Hepatocyte (in vitro differentiated cells): ENCODE measurements at regions not wholly inside any gene's neighbourhood (a gene's known extent, or its start where the extent isn't known, plus 50 kb on each side); places are given as distances from the start of the nearest gene placed in this dataset.

Experiments
- DNase-seq: peaks from one replicate; pipeline ENCODE4 v3.0.0-alpha.2; 2016; ENCODE audit warnings: low spot score
- H2AFZ ChIP-seq: fragments of 200-600 bp; sonication (generic); 2 replicates; pipeline ENCODE4 v1.6.0; 2016; ENCODE audit warnings: antibody characterized with exemption, mild to moderate bottlenecking
- H3K27ac ChIP-seq: fragments of 200-600 bp; sonication (generic); 2 replicates; pipeline ENCODE4 v1.5.1; 2016; ENCODE audit warnings: mild to moderate bottlenecking
- H3K27me3 ChIP-seq: fragments of 200-600 bp; sonication (generic); 2 replicates; pipeline ENCODE4 v1.6.1; 2016
- H3K36me3 ChIP-seq: fragments of 200-600 bp; sonication (generic); replicated peaks from 2 replicates; pipeline ENCODE4 v1.5.1; 2016; ENCODE audit warnings: low read depth; ENCODE audit not compliant: insufficient read depth
- H3K4me1 ChIP-seq: fragments of 200-600 bp; sonication (generic); 2 replicates; pipeline ENCODE4 v1.5.1; 2016; ENCODE audit warnings: mild to moderate bottlenecking, moderate library complexity; ENCODE audit not compliant: insufficient read depth
- H3K4me2 ChIP-seq: fragments of 200-600 bp; sonication (generic); 2 replicates; pipeline ENCODE4 v1.6.0; 2016
- H3K4me3 ChIP-seq: fragments of 200-600 bp; sonication (generic); 2 replicates; pipeline ENCODE4 v1.5.1; 2016; ENCODE audit warnings: mild to moderate bottlenecking
- H3K79me2 ChIP-seq: fragments of 200-600 bp; sonication (generic); 2 replicates; pipeline ENCODE4 v1.6.0; 2017; ENCODE audit warnings: mild to moderate bottlenecking
- H3K9me2 ChIP-seq: fragments of 200-600 bp; sonication (generic); replicated peaks from 2 replicates; pipeline ENCODE4 v1.6.0; 2017; ENCODE audit warnings: mild to moderate bottlenecking; ENCODE audit not compliant: insufficient read depth
- H3K9me3 ChIP-seq: fragments of 200-600 bp; sonication (generic); 2 replicates; pipeline ENCODE4 v1.5.1; 2016; ENCODE audit warnings: low read depth, mild to moderate bottlenecking
- H4K20me1 ChIP-seq: fragments of 200-600 bp; sonication (generic); 2 replicates; pipeline ENCODE4 v1.6.0; 2016; ENCODE audit warnings: mild to moderate bottlenecking; ENCODE audit not compliant: insufficient read depth, poor library complexity, severe bottlenecking
- EZH2 ChIP-seq: fragments of 200-600 bp; sonication (generic); IDR thresholded peaks from 2 replicates; pipeline ENCODE4 v1.6.1; 2016; ENCODE audit warnings: antibody characterized with exemption, mild to moderate bottlenecking, borderline replicate concordance
- EZH2phosphoT487 ChIP-seq: fragments of 200-600 bp; sonication (generic); IDR thresholded peaks from one replicate; pipeline ENCODE4 v1.6.1; 2018; ENCODE audit warnings: antibody characterized with exemption, mild to moderate bottlenecking, low read depth, moderate library complexity; ENCODE audit not compliant: unreplicated experiment, severe bottlenecking
- WGBS: methylation state at CpG from one replicate; pipeline ENCODE4 v1.1.6; 2016; ENCODE audit warnings: low lambda C conversion rate; ENCODE audit errors: missing lambda C conversion rate; 5-methylcytosine and 5-hydroxymethylcytosine counted together
- TF ChIP-seq, protein P1 (sequence below): fragments of 200-600 bp; sonication (generic); IDR thresholded peaks from 2 replicates; pipeline ENCODE4 v1.5.1; 2016; ENCODE audit warnings: antibody characterized with exemption, mild to moderate bottlenecking; ENCODE audit not compliant: poor library complexity

DNA sequence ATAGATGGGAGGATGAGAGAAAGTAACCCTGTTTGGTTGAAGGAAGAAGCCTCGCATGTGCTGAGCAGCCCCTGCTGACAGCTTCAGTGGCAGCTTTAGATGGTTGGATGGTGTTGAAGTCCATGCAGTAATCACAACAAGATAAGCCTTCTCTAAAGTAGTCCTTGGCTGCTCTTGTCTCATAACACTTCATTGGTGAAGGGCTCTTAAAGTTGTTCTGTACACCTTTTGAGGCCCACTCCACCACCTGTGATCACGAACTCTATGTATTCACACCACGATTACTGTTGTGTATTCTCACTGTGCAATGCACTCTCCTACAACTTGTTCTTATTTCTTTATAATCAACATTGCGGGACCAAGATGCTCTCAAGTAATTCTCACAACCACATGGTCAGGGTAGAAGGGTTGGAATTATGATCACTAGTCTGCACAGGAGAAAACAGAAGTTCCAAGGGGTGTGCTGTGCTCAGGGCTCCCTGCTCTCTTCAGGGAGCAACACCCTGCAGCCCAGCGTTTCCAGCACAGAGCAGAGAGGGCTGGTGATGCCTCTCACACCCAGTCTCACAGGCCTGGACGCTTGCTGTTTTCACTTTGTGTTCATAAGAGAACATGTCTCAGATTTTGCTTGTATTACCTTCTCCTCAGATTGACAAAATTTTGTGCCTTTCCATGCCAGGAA is 294.4 kb downstream of the SMOC2 start:
- no peaks in the 10 kb centered on the region for H4K20me1 ChIP-seq
- no peaks in the 10 kb centered on the region for H3K27me3 ChIP-seq
- H3K9me2 ChIP-seq, result no peaks in the 10 kb centered on the region
- H3K4me2 ChIP-seq, result no peak overlapping the region
- no peaks in the 10 kb centered on the region for H3K36me3 ChIP-seq
- no peaks in the 10 kb centered on the region for H3K9me3 ChIP-seq
- no peak overlapping the region for H2AFZ ChIP-seq
- no peak overlapping the region for H3K27ac ChIP-seq
- TF ChIP-seq EZH2 (no peak), EZH2phosphoT487 (no peak)
- TF ChIP-seq, protein P1, sequence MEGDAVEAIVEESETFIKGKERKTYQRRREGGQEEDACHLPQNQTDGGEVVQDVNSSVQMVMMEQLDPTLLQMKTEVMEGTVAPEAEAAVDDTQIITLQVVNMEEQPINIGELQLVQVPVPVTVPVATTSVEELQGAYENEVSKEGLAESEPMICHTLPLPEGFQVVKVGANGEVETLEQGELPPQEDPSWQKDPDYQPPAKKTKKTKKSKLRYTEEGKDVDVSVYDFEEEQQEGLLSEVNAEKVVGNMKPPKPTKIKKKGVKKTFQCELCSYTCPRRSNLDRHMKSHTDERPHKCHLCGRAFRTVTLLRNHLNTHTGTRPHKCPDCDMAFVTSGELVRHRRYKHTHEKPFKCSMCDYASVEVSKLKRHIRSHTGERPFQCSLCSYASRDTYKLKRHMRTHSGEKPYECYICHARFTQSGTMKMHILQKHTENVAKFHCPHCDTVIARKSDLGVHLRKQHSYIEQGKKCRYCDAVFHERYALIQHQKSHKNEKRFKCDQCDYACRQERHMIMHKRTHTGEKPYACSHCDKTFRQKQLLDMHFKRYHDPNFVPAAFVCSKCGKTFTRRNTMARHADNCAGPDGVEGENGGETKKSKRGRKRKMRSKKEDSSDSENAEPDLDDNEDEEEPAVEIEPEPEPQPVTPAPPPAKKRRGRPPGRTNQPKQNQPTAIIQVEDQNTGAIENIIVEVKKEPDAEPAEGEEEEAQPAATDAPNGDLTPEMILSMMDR, result no peak
- H3K79me2 ChIP-seq, result no peaks in the 10 kb centered on the region
- H3K4me3 ChIP-seq, result no peak overlapping the region
- no peaks in the 10 kb centered on the region for H3K4me1 ChIP-seq
- 81% methylated on average over 6 of the region's 6 CpGs for WGBS
- DNase-seq, result no peak

DNA sequence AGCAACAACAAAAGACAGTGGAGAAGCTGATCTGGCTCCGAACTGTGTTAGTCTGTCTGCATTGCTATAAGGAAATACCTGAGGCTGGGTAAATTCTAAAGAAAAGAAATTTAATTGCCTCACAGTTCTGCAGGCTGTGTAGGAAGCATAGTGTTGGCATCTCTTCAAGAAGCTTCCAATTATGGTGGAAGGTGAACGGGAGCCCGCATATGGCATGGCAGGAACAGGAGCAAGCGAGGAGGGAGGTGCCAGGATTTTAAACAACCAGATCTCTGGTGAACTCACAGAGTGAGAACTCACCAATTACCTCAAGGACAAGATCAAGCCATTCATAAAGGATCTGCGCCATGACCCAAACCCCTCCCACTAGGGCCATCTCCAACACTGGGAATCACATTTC is 293.5 kb downstream of the SMOC2 start:
- Histone ChIP-seq H3K4me2 (no peak overlapping the region), H3K9me3 (no peaks in the 10 kb centered on the region), H3K4me1 (no peaks in the 10 kb centered on the region), H3K27me3 (no peaks in the 10 kb centered on the region), H3K27ac (no peak overlapping the region), H3K36me3 (no peaks in the 10 kb centered on the region), H4K20me1 (no peaks in the 10 kb centered on the region), H3K79me2 (no peaks in the 10 kb centered on the region), H2AFZ (no peak overlapping the region), H3K9me2 (no peaks in the 10 kb centered on the region), H3K4me3 (no peak overlapping the region)
- WGBS, result 96% methylated on average over 5 of the region's 5 CpGs
- no peak for DNase-seq
- TF ChIP-seq, protein P1, result no peak

DNA sequence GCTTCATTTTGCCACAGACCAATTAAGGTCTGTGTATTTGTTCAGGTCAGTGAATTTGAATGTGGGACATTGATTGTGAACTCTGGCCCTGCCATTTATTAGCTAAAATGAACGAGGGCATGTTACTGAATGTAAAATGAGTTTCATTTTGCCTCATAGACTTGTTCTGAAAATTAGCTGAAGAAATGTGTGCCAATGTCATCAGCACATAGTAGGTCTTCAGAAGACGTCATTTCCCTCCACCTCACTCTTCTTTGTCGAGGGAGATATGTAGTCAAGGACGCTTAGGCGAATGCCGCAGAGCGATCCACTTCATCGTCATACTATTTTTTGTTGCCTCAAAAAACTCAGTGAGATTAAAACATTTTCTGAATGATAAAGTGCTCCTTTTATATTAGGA is 291.7 kb downstream of the SMOC2 start:
- H3K27ac ChIP-seq, result no peak overlapping the region
- H3K4me3 ChIP-seq, result no peak overlapping the region
- no peaks in the 10 kb centered on the region for H3K27me3 ChIP-seq
- H3K36me3 ChIP-seq, result no peaks in the 10 kb centered on the region
- H3K9me2 ChIP-seq, result no peaks in the 10 kb centered on the region
- no peak for TF ChIP-seq EZH2phosphoT487
- TF ChIP-seq, protein P1, result no peak
- no peak for TF ChIP-seq EZH2
- no peaks in the 10 kb centered on the region for H4K20me1 ChIP-seq
- no peaks in the 10 kb centered on the region for H3K4me1 ChIP-seq
- 84% methylated on average over 8 of the region's 8 CpGs for WGBS
- H3K9me3 ChIP-seq, result no peaks in the 10 kb centered on the region
- no peak for DNase-seq
- H3K79me2 ChIP-seq, result no peaks in the 10 kb centered on the region
- no peak overlapping the region for H2AFZ ChIP-seq
- H3K4me2 ChIP-seq, result no peak overlapping the region
